ENCODE measurements at regions not wholly inside any gene's neighbourhood (a gene's known extent, or its start where the extent isn't known, plus 50 kb on each side); places are given as distances from the start of the nearest gene placed in this dataset.

GRCh38 chr4:26104056-26104685, 190.2 kb downstream of the SMIM20 start:
- TF ChIP-seq GATA1 (IDR thresholded peaks at IDR 0.05; ENCODE audit: low read depth, low read length) (no peak), POLR2A (IDR thresholded peaks at IDR 0.05; ENCODE audit: low read length) (no peak)
- no peak for DNase-seq

GRCh38 chr4:26105337-26105736, 191.3 kb downstream of the SMIM20 start:
- no peak for TF ChIP-seq POLR2A (IDR thresholded peaks at IDR 0.05; ENCODE audit: low read length)
- no peak for TF ChIP-seq GATA1 (IDR thresholded peaks at IDR 0.05; ENCODE audit: low read depth, low read length)
- no peak for DNase-seq

GRCh38 chr4:26105815-26106699, 192.0 kb downstream of the SMIM20 start:
- TF ChIP-seq POLR2A (IDR thresholded peaks at IDR 0.05; ENCODE audit: low read length) = no peak
- TF ChIP-seq GATA1 (IDR thresholded peaks at IDR 0.05; ENCODE audit: low read depth, low read length) = no peak
- no peak for DNase-seq

GRCh38 chr4:26106776-26107175, 192.8 kb downstream of the SMIM20 start:
- no peak for DNase-seq

GRCh38 chr4:26108054-26108453, 194.0 kb downstream of the SMIM20 start:
- no peak for TF ChIP-seq POLR2A (IDR thresholded peaks at IDR 0.05; ENCODE audit: low read length)
- no peak for TF ChIP-seq GATA1 (IDR thresholded peaks at IDR 0.05; ENCODE audit: low read depth, low read length)
- no peak for DNase-seq

More at GRCh38 chr4:26106776-26107175, 192.8 kb downstream of the SMIM20 start:
- no peak for TF ChIP-seq POLR2A (IDR thresholded peaks at IDR 0.05; ENCODE audit: low read length)
- no peak for TF ChIP-seq GATA1 (IDR thresholded peaks at IDR 0.05; ENCODE audit: low read depth, low read length)

- DNase-seq = no peak
- TF ChIP-seq POLR2A (IDR thresholded peaks at IDR 0.05; ENCODE audit: low read length) (no peak), GATA1 (IDR thresholded peaks at IDR 0.05; ENCODE audit: low read depth, low read length) (no peak)
These were observed 196.5 kb downstream of the SMIM20 start for GRCh38 chr4:26110493-26110892.

GRCh38 chr4:26113339-26113940, 199.4 kb downstream of the SMIM20 start:
- DNase-seq = no peak
- TF ChIP-seq POLR2A (IDR thresholded peaks at IDR 0.05; ENCODE audit: low read length) = no peak
- no peak for TF ChIP-seq GATA1 (IDR thresholded peaks at IDR 0.05; ENCODE audit: low read depth, low read length)

- TF ChIP-seq POLR2A (IDR thresholded peaks at IDR 0.05; ENCODE audit: low read length) = no peak
- DNase-seq = no peak
These were observed 202.0 kb downstream of the SMIM20 start for GRCh38 chr4:26116057-26116456.

- DNase-seq = no peak
- TF ChIP-seq GATA1 (IDR thresholded peaks at IDR 0.05; ENCODE audit: low read depth, low read length) (no peak), POLR2A (IDR thresholded peaks at IDR 0.05; ENCODE audit: low read length) (no peak)
These were observed 200.6 kb upstream of the RBPJ start for GRCh38 chr4:26120098-26120825.

GRCh38 chr4:26122690-26123089, 198.1 kb upstream of the RBPJ start:
- no peak for TF ChIP-seq GATA1 (IDR thresholded peaks at IDR 0.05; ENCODE audit: low read depth, low read length)
- TF ChIP-seq POLR2A (IDR thresholded peaks at IDR 0.05; ENCODE audit: low read length) = no peak
- no peak for DNase-seq

- no peak for DNase-seq
- TF ChIP-seq POLR2A (IDR thresholded peaks at IDR 0.05; ENCODE audit: low read length) (no peak), GATA1 (IDR thresholded peaks at IDR 0.05; ENCODE audit: low read depth, low read length) (no peak)
These were observed 196.0 kb upstream of the RBPJ start for GRCh38 chr4:26124753-26125321.

GRCh38 chr4:26126143-26126718, 194.6 kb upstream of the RBPJ start:
- TF ChIP-seq POLR2A (IDR thresholded peaks at IDR 0.05; ENCODE audit: low read length) = no peak
- no peak for TF ChIP-seq GATA1 (IDR thresholded peaks at IDR 0.05; ENCODE audit: low read depth, low read length)
- no peak for DNase-seq

- TF ChIP-seq POLR2A (IDR thresholded peaks at IDR 0.05; ENCODE audit: low read length) = no peak
- no peak for TF ChIP-seq GATA1 (IDR thresholded peaks at IDR 0.05; ENCODE audit: low read depth, low read length)
- no peak for DNase-seq
These were observed 193.8 kb upstream of the RBPJ start for GRCh38 chr4:26126994-26127393.

All from erythroblast (primary cell).